ENCODE measurements at regions not wholly inside any gene's neighbourhood (a gene's known extent, or its start where the extent isn't known, plus 50 kb on each side); places are given as distances from the start of the nearest gene placed in this dataset.
"Not testable (repeated sequence)": the region's sequence is repeated elsewhere in the genome, so short reads cannot be mapped to it uniquely, and the experiment has no call there.

DNA sequence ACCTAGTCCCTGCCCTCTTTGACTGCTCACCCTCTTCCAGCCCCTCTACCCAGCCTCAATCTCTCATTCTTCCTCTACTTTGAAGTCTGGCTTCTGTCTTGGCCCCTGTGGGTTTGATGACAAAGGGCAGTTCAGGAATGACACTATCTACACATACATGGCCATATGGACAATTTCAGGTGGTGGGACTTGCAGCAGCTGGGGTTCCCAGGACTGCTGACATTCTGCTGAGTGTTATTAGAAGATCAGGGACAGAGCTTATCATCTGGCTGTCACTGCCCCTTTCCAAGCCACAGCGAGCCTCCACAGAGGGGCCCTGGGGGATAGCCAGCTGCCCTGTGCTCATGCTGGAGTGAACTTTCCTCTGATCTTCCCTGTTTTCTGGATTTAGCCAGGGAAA lies 97.4 kb upstream of the IPO9 start:
- Histone ChIP-seq H3K36me3 (no peaks in the 10 kb centered on the region), H3K4me3 (ENCODE audit: low read depth, low read length) (no peak overlapping the region), H3K9me3 (no peaks in the 10 kb centered on the region), H3K4me1 (peaks cover 13% of the 10 kb centered on the region; the same call in 1 of the 2 replicates), H3K27me3 (no peaks in the 10 kb centered on the region)
- TF ChIP-seq, protein P1, sequence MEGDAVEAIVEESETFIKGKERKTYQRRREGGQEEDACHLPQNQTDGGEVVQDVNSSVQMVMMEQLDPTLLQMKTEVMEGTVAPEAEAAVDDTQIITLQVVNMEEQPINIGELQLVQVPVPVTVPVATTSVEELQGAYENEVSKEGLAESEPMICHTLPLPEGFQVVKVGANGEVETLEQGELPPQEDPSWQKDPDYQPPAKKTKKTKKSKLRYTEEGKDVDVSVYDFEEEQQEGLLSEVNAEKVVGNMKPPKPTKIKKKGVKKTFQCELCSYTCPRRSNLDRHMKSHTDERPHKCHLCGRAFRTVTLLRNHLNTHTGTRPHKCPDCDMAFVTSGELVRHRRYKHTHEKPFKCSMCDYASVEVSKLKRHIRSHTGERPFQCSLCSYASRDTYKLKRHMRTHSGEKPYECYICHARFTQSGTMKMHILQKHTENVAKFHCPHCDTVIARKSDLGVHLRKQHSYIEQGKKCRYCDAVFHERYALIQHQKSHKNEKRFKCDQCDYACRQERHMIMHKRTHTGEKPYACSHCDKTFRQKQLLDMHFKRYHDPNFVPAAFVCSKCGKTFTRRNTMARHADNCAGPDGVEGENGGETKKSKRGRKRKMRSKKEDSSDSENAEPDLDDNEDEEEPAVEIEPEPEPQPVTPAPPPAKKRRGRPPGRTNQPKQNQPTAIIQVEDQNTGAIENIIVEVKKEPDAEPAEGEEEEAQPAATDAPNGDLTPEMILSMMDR (IDR thresholded peaks at IDR 0.05; ENCODE audit: low read depth, low read length), result no peak
- DNase-seq, result peak; percentile 81

DNA sequence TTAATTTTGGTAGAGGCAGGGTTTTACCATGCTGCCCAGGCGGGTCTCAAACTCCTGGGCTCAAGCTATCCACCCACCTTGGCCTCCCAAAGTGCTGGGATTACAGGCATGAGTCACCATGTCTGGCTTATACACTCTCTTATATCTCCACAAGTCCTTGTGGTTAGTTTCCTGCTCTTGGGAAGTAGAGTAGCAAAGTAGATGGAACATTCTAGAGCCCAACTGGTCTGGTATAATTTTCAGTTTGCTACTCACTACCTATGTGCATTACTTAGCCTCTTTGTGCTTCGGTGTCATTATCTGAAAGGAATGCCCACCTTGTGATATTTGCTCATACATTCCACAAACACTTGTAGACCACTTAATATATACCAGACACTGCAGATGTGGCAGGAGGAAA lies 96.6 kb upstream of the IPO9 start:
- Histone ChIP-seq H3K36me3 (no peaks in the 10 kb centered on the region), H3K27me3 (no peaks in the 10 kb centered on the region), H3K9me3 (no peaks in the 10 kb centered on the region), H3K4me1 (peaks cover 13% of the 10 kb centered on the region; the same call in 1 of the 2 replicates), H3K4me3 (ENCODE audit: low read depth, low read length) (no peak overlapping the region)
- DNase-seq, result no peak
- TF ChIP-seq, protein P1 (IDR thresholded peaks at IDR 0.05; ENCODE audit: low read depth, low read length), result no peak

DNA sequence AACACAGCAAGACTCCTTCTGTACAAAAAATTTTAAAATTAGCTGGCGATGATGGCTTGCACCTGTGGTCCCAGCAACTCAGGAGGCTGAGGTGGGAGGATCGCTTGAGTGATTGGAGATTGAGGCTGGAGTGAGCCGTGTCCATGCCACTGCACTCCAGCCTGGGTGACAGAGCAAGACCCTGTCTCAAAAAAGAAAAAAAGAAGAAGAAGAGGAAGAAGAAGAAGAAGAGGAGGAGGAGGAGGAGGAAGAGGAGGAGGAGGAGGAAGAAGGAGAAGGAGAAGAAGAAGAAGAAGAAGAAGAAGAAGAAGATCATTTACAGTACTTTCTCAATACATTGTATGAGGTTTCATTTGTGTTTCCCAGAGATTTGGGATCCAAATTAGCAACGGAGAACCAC lies 94.7 kb upstream of the IPO9 start:
- H3K27me3 ChIP-seq; H3K4me3 ChIP-seq (ENCODE audit: low read depth, low read length); H3K9me3 ChIP-seq; H3K36me3 ChIP-seq; DNase-seq: not testable (repeated sequence)
- peaks cover 13% of the 10 kb centered on the region; the same call in 1 of the 2 replicates for H3K4me1 ChIP-seq

DNA sequence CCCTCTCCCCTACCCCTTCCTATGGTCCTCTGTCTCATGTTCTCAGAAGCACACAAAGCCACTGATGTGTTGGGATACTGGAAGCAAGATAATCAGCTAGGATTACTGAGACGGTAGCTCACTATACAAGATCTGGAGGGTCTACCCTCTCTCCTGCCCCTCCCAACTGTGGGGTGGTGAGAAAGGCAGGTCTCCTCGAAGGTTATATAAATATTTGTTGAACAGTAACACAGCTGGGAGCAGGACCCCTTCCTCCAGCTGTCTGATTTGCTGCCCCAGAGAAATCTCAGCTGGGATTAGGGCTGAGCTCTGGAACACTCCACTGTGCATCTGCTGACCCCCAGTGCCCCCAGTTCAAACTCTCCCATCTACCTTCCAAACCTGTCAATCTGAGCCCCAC lies 94.2 kb upstream of the IPO9 start:
- H3K4me1 ChIP-seq, result peaks cover 13% of the 10 kb centered on the region; the same call in 1 of the 2 replicates
- no peak for DNase-seq
- no peak overlapping the region for H3K4me3 ChIP-seq (ENCODE audit: low read depth, low read length)
- no peaks in the 10 kb centered on the region for H3K27me3 ChIP-seq
- no peaks in the 10 kb centered on the region for H3K9me3 ChIP-seq
- TF ChIP-seq, protein P1 (IDR thresholded peaks at IDR 0.05; ENCODE audit: low read depth, low read length), result no peak
- no peaks in the 10 kb centered on the region for H3K36me3 ChIP-seq

DNA sequence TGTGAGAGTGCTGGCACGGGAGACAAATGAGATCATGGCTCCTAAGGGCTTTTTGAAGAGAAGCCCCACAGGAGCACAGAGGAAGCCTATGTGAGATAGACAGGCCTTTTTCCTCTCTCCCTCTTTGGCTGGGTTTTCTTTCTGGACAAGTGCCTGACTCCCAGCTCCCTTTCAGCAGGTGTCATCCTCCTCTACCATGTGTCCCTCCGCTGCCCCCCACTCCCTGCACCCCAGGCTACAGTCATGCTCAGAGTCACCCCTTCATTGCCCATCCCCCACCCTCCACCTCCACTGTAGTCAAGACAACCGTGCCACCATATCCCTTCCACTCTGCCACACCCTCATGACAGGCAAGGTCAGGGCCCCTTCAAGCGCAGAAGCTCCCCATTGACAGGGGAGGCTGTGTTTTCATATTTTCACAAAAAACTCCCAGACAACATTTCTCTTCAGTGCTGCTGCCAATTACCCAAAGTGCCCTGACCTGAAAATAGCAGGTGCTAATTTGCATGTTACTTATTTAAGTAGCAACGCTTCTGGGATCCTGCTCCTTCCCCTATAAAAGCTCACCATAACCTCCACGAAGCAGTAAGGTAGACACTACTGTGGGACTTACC lies 92.1 kb upstream of the IPO9 start:
- TF ChIP-seq, protein P1 (IDR thresholded peaks at IDR 0.05; ENCODE audit: low read depth, low read length), result no peak
- no peaks in the 10 kb centered on the region for H3K9me3 ChIP-seq
- no peak for DNase-seq
- no peak overlapping the region for H3K4me3 ChIP-seq (ENCODE audit: low read depth, low read length)
- peaks cover 2% of the 10 kb centered on the region; the same call in 1 of the 2 replicates for H3K4me1 ChIP-seq
- H3K27me3 ChIP-seq, result no peaks in the 10 kb centered on the region
- H3K36me3 ChIP-seq, result no peaks in the 10 kb centered on the region

DNA sequence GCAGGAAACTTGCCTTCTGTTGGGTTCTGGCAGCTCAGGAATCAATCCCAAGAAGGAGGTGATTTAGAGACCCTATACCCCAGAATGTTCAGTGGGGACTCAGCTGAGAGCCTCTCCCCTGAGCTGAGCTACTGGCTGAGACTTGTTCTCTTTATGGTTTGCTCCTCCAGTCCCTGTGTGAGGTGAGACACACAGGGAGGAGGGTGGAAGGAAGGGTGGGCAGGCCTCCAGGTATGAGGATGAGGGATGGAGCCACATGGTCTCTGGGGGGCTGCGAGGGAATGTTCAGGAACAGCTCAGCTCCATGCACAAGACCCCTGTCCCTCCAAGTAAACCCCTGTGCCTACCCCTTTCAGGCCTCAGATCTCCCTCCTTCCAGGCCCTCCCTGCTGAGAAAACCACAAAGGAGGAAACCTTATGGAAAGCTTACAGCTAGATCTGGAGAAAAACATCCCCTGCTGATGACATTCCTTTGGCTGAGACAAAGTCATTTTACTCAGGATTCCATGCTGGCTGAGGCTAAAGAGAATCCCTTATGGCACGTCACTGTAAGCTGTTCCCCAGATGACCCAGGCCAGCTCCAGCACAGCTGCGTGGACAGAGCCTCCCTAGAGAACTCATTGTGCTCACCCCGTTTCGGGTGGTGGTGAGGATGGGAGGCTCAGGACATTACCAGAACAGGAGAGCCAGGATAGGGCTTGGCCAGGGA lies 91.5 kb upstream of the IPO9 start:
- no peak for DNase-seq
- Histone ChIP-seq H3K36me3 (no peaks in the 10 kb centered on the region), H3K9me3 (no peaks in the 10 kb centered on the region), H3K4me3 (ENCODE audit: low read depth, low read length) (no peak overlapping the region), H3K27me3 (no peaks in the 10 kb centered on the region), H3K4me1 (no peaks in the 10 kb centered on the region)
- TF ChIP-seq, protein P1 (IDR thresholded peaks at IDR 0.05; ENCODE audit: low read depth, low read length), result no peak
